A549 (cell line): ENCODE measurements at regions not wholly inside any gene's neighbourhood (a gene's known extent, or its start where the extent isn't known, plus 50 kb on each side); places are given as distances from the start of the nearest gene placed in this dataset.

Experiments used
- CTCF ChIP-seq: fragments of >200 bp; sonication (Bioruptor Twin); formaldehyde crosslinking; IDR thresholded peaks from 3 replicates; pipeline ENCODE4 v1.5.1; 2016
- EHMT2 ChIP-seq: fragments of 200-600 bp; sonication (generic); IDR thresholded peaks from 2 replicates; pipeline ENCODE4 v1.6.1; 2016; ENCODE audit warnings: antibody characterized with exemption, low read depth, mild to moderate bottlenecking, moderate library complexity
- FOSL2 ChIP-seq, 2 experiments: fragments of 450-650 bp in 1 of 2; fragments of >200 bp in 1 of 2; sonication (Bioruptor Twin) in 1 of 2; formaldehyde crosslinking; IDR thresholded peaks; 2 replicates each; pipeline versions ENCODE4 v1.5.0 to v1.6.1; 2016 to 2020; ENCODE audit warnings: mild to moderate bottlenecking in 1 of 2, moderate library complexity in 1 of 2
- POLR2A ChIP-seq: IDR thresholded peaks from 2 replicates; pipeline ENCODE4 v1.6.1; 2012; ENCODE audit warnings: mild to moderate bottlenecking, low read length
- RAD21 ChIP-seq, 2 experiments: fragments of >200 bp in 1 of 2; sonication (Bioruptor Twin) in 1 of 2; formaldehyde crosslinking in 1 of 2; IDR thresholded peaks in 1 of 2; conservative IDR thresholded peaks in 1 of 2; 2 replicates in 1 of 2; 3 replicates in 1 of 2; pipeline ENCODE4 v1.6.1; 2012 to 2018; ENCODE audit warnings: inconsistent platforms in 1 of 2
- TF ChIP-seq, protein P1 (sequence below): fragments of 450-650 bp; IDR thresholded peaks from 2 replicates; pipeline ENCODE4 v1.6.1; 2014; ENCODE audit warnings: antibody characterized with exemption

DNA sequence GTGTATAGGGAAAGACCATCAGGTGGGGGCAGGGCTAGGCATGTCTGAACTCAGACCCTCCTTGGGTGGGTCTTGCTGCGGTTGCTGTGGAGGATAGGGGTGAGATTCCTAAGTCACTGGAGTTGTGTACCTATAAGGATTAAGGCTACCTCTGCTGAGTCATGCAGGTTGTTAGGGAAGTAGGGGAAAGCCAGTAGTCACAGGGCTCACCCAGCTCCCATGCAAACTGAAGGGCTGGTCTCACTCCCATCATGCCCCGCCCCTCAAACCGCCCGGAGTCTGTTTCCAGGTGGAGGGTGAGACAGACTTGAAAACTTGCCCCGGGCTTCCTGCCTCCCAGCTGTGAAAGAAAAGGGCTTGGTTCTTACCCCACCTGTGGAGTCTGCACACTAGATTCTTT lies 161.8 kb downstream of the CAVIN4 start:
- no peak for TF ChIP-seq EHMT2
- TF ChIP-seq CTCF = no peak
- TF ChIP-seq POLR2A = no peak
- TF ChIP-seq, protein P1, sequence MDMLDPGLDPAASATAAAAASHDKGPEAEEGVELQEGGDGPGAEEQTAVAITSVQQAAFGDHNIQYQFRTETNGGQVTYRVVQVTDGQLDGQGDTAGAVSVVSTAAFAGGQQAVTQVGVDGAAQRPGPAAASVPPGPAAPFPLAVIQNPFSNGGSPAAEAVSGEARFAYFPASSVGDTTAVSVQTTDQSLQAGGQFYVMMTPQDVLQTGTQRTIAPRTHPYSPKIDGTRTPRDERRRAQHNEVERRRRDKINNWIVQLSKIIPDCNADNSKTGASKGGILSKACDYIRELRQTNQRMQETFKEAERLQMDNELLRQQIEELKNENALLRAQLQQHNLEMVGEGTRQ = no peak
- TF ChIP-seq FOSL2 (IDR thresholded peaks at IDR 0.05) = no peak
- no peak for TF ChIP-seq FOSL2 (CRISPR knock-in tag; IDR thresholded peaks at IDR 0.05)
- no peak for TF ChIP-seq RAD21 (conservative IDR thresholded peaks at IDR 0.05 in 1 of 2, IDR thresholded peaks at IDR 0.05 in 1 of 2)
